GM12892 (cell line): ENCODE measurements at regions not wholly inside any gene's neighbourhood (a gene's known extent, or its start where the extent isn't known, plus 50 kb on each side); places are given as distances from the start of the nearest gene placed in this dataset.

Experiments used
- POLR2A ChIP-seq: IDR thresholded peaks from 2 replicates; pipeline ENCODE4 v1.6.1; 2011; ENCODE audit warnings: low read depth, low read length, control low read depth
- POLR2AphosphoS5 ChIP-seq: IDR thresholded peaks from 2 replicates; pipeline ENCODE4 v1.6.1; 2011; ENCODE audit warnings: low read depth, low read length, control low read depth
- TAF1 ChIP-seq: IDR thresholded peaks from 2 replicates; pipeline ENCODE4 v1.6.1; 2011; ENCODE audit warnings: low read depth, mild to moderate bottlenecking, control low read depth, low read length, borderline replicate concordance

- no peak for TF ChIP-seq POLR2A
- no peak for TF ChIP-seq POLR2AphosphoS5
- TF ChIP-seq TAF1, result no peak
Measured at GRCh38 chr11:106224172-106224571, 146.7 kb downstream of the AASDHPPT start.
